ENCODE measurements at regions not wholly inside any gene's neighbourhood (a gene's known extent, or its start where the extent isn't known, plus 50 kb on each side); places are given as distances from the start of the nearest gene placed in this dataset.
"Not testable (repeated sequence)": the region's sequence is repeated elsewhere in the genome, so short reads cannot be mapped to it uniquely, and the experiment has no call there.

DNA sequence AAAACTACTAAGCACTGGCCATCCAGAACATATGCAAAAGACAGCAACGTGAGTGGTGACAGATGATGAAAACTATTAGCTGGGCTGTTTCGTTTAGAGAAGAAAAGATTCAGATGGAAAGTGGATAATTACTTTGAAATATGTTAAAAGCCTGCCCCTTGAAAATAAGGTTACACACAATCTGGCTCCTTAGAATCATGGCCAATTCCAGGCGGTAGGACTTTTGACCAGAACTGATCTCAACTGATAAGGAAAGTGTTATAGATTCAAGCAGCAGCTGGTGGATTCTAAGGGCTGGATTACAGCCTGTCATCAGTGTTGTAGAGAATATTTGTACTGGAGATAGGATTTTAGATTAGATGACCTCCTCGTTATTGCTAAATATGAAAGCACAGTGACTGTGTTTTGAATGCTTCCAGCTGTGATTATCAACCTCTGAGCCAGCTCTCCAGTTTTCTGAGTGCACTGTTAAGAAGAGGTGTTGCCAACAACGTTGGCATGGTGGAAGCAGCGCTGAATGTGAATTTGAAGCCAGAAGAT, 75.1 kb downstream of the KBTBD2 start:
- DNase-seq (ENCODE audit: low spot score): not testable (repeated sequence)

- DNase-seq (ENCODE audit: low spot score): not testable (repeated sequence)
Measured at GRCh38 chr7:32814779-32815178, 76.8 kb downstream of the KBTBD2 start.

- DNase-seq (ENCODE audit: low spot score): no peak
Measured at GRCh38 chr7:32809871-32810270, 81.7 kb downstream of the KBTBD2 start.

DNA sequence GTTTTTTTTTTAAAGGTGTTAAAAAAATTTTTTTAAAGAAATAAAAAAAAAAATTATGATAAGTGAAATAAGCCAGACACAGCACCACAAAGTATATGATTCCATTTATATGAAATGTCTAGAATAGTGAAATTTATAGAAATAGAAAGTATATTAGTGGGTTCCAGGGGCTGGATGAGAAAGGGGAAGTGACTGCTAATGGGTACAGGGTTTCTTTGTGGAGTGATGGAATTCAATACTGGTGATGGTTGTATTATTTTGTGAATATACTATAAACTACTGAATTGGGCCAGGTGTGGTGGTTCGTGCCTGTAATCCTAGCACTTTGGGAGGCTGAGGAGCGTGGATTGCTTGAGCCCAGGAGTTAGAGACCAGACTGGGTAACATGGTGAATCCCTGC, 82.2 kb downstream of the KBTBD2 start:
- DNase-seq (ENCODE audit: low spot score): no peak

GRCh38 chr7:32803406-32804141, 88.0 kb downstream of the KBTBD2 start:
- no peak for DNase-seq (ENCODE audit: low spot score)

- no peak for DNase-seq (ENCODE audit: low spot score)
Measured at GRCh38 chr7:32802305-32802910, 89.2 kb downstream of the KBTBD2 start.

DNA sequence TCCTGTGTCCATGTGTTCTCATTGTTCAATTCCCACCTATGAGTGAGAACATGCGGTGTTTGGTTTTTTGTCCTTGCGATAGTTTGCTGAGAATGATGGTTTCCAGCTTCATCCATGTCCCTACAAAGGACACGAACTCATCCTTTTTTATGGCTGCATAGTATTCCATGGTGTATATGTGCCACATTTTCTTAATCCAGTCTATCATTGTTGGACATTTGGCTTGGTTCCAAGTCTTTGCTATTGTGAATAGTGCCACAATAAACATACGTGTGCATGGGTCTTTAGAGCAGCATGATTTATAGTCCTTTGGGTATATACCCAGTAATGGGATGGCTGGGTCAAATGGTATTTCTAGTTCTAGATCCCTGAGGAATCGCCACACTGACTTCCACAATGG, 98.5 kb downstream of the KBTBD2 start:
- DNase-seq (ENCODE audit: low spot score): not testable (repeated sequence)

DNA sequence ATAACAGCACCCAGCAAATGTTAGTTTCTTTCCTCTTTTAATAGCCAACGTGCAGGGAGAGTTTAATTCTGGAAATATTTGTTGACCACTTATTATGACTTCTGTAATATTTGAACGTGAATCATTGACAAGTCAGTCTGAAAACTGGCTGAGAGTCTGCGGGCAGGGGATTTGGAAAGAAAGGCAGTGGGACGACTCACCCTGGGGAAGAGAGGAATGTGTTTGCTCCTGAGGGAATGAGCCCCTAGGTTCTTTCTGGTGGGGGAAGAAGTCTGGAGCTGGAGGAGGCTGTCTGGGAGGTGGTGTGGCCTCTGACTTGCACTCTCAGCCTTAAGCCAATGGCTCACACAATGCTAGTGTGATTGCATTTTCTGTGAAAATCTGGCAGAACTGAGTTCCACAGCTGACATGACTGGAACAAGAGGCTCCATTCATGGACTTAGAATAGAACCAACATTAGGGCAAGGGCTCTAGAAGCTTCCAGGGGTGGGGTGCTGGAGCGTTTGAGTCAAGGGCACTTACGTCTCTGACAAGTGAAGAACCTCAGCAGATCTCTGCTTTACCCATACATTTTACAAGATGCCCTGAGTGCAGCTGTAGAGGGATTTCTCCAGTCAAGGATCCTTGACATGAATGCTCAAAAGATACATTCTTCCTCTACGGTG, 100.7 kb downstream of the KBTBD2 start:
- DNase-seq (ENCODE audit: low spot score): not testable (repeated sequence)

DNA sequence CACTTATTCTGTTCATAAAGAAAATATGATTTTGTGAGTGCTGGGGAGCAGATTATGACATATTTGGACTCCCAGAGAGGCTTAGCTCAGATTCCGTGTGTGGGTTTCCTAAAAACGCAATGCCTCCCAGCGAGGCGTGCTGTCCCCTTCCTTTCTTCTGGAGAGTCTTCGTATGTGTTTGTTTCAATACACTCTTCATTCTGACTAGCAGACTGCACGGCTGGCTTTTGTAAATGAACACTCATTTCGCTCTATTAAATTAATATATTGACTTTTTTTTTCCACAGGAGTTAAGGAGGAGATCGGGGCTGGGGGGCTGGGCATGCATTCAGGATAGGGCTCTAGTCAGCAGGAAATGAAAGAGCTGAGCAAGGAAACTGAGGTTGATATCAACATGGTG, 102.3 kb downstream of the KBTBD2 start:
- not testable (repeated sequence) for DNase-seq (ENCODE audit: low spot score)

DNA sequence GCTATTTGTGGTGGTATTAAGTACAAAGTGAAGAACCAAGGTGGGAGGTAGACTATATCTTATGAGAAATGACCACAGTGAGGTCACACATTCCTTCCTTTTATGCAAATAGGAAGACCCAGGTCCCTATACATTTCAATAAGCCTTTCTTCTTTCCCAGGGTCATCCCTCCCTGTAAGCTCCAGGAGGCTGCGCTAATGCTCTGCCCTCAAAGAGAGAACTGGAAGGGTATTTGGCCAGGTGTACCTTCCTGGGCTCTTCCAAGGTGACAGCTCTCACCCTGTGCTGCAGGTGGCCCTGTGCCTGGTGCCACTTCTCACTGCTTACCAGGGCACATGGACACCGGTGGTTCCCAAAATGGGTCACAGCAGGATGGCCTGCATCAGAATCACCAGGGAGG, 103.4 kb downstream of the KBTBD2 start:
- DNase-seq (ENCODE audit: low spot score): not testable (repeated sequence)

GRCh38 chr7:32785365-32785944, 106.1 kb downstream of the KBTBD2 start:
- DNase-seq (ENCODE audit: low spot score): not testable (repeated sequence)

- not testable (repeated sequence) for DNase-seq (ENCODE audit: low spot score)
Measured at GRCh38 chr7:32779895-32780294, 111.7 kb downstream of the KBTBD2 start.

DNA sequence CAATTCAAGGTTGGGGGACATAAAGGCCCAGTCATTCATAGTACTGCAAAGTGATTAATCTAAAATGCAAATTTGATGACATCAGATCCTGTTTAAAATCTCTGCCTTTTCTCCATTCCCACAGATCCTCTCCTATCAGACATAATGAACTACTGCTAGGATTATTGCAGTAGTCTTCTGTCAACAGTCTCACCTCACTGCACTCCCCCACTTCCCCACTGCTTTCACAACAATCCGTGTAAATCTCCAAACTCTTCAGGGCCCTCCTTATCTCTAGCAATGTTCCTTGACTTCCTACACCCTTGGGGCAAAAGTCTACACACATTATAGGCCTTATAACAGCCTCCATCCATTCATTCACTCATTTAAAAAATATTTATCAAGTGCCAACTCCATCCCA, 112.4 kb downstream of the KBTBD2 start:
- no peak for DNase-seq (ENCODE audit: low spot score)

GRCh38 chr7:32777041-32777666, 114.4 kb downstream of the KBTBD2 start:
- DNase-seq (ENCODE audit: low spot score): not testable (repeated sequence)

- DNase-seq (ENCODE audit: low spot score): not testable (repeated sequence)
Measured at GRCh38 chr7:32776318-32776717, 115.2 kb downstream of the KBTBD2 start.

DNA sequence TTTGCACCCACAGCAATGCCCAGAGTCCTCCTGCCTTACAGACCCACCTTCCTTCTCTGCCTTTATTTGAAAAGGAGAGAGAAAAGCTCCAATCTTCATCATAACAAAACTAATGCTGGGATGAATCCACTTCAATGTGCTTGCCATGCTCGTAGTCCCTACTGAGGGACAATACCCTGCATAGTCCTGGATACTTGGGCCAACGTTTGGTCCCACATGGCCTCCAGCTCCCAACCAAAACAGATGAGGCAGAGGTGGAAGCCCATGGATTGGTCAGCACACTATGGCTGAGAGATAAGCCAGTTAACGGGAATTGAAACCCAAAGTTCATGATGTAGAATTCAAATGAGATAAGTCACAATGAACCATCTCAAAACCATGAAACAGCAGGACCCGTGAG, 115.8 kb downstream of the KBTBD2 start:
- DNase-seq (ENCODE audit: low spot score): not testable (repeated sequence)

DNA sequence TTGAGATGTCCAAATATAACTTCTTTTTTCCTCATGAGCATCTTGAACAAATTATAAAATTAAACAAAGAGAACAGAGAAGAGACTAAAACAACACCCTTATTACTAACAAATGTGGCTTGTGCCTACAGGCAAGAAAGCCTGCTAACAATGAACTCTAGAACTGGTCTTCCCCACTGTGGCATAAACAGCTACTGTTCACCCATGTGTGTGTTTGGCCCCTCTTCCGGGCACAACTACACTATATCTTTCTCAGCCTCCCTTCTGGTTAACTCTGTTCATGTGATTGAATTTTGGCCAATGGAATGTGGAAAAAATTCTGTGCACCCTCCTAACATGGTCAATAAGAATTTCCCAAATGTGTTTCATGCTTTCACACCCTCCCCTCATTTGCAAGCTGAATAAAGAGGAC, 117.0 kb downstream of the KBTBD2 start:
- DNase-seq (ENCODE audit: low spot score): no peak

GRCh38 chr7:32768866-32769510, 122.6 kb downstream of the KBTBD2 start:
- not testable (repeated sequence) for DNase-seq (ENCODE audit: low spot score)

GRCh38 chr7:32768338-32768737, 123.2 kb downstream of the KBTBD2 start:
- DNase-seq (ENCODE audit: low spot score): not testable (repeated sequence)

DNA sequence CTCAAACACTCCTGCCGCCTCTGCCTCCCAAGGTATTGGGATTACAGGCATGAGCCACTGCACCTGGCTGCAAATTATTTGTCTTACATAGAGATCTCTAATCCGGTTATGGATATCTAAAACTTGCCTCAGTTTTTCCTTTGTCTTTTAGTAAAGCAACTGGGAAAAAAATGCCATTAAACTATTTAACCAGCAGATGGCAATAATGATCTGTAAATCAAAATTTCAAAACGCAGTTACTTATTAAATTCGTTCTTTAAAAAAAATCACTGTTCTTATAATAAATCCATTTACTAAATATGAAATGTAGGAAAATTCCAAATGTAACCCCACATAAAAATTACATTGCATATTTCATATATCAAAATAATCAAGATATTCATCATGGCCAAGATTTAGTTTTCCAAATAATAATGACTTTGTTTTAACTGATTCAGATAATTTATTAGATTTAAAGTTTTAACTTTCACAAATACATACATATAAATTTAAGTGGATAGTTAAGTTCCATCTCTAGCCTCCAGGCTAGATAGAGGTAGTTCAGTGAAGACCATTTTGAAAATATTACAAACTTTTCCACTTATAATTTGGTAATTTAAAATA, 125.8 kb downstream of the KBTBD2 start:
- DNase-seq (ENCODE audit: low spot score): not testable (repeated sequence)

DNA sequence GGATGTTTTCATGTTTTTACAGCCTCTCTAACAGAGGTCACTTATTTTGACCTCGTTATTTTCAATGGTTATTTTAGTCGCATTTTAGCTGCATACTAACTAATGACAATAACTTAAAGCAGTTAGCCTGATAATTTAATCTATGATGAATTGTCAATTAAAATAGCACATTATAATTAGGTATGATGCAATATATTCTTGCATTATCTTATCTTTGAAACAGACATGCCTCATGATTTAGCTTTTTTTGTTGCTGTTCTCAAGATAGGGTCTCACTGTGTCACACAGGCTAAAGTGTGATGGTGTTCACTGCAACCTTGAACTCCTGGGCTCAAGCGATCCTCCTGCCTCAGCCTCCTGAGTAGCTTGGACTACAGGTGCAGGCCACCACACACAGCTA, 126.4 kb downstream of the KBTBD2 start:
- no peak for DNase-seq (ENCODE audit: low spot score)
